ENCODE measurements at regions not wholly inside any gene's neighbourhood (a gene's known extent, or its start where the extent isn't known, plus 50 kb on each side); places are given as distances from the start of the nearest gene placed in this dataset.

- Histone ChIP-seq H3K36me3 (ENCODE audit: control insufficient read depth in 1 of 2, insufficient read depth in 2 of 2, low read length in 2 of 2) (no peaks in the 10 kb centered on the region), H3K4me3 (replicated peaks in 1 of 2; ENCODE audit: low read depth in 1 of 2, low read length in 2 of 2) (no peak overlapping the region), H3K27me3 (ENCODE audit: insufficient read depth, low read length) (no peaks in the 10 kb centered on the region), H3K4me1 (ENCODE audit: control insufficient read depth in 1 of 2, insufficient read depth in 2 of 2, low read length in 2 of 2) (no peaks in the 10 kb centered on the region), H3K9me3 (ENCODE audit: control insufficient read depth in 1 of 2, insufficient read depth in 1 of 2, low read depth in 1 of 2, low read length in 2 of 2) (peaks cover 11 to 22% of the 10 kb centered on the region in 2 experiments; a peak in 2 of 4 replicates), H4K20me1 (ENCODE audit: insufficient read depth) (no peaks in the 10 kb centered on the region), H2AFZ (ENCODE audit: low read depth, low read length, poor library complexity, severe bottlenecking) (no peak overlapping the region), H3K9me2 (ENCODE audit: insufficient read depth) (no peaks in the 10 kb centered on the region), H3K79me2 (ENCODE audit: insufficient read depth, low read length) (no peaks in the 10 kb centered on the region), H3K4me2 (ENCODE audit: low read length) (no peak overlapping the region), H3K9ac (ENCODE audit: low read length) (no peak overlapping the region), H3K27ac (ENCODE audit: low read depth, low read length) (no peak overlapping the region)
- intact Hi-C loops (cut with micrococcal nuclease), result no loop called here
- no peak for TF ChIP-seq ZBTB33 (IDR thresholded peaks at IDR 0.05; ENCODE audit: extremely low read depth, insufficient replicate concordance, low read length)
- TF ChIP-seq RAD21 (IDR thresholded peaks at IDR 0.05; ENCODE audit: low read depth), result no peak
- TF ChIP-seq, protein P1, sequence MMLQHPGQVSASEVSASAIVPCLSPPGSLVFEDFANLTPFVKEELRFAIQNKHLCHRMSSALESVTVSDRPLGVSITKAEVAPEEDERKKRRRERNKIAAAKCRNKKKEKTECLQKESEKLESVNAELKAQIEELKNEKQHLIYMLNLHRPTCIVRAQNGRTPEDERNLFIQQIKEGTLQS (IDR thresholded peaks at IDR 0.05), result no peak
- no peak for TF ChIP-seq POLR2AphosphoS5 (IDR thresholded peaks at IDR 0.05; ENCODE audit: low read depth, low read length)
- TF ChIP-seq, protein P2, sequence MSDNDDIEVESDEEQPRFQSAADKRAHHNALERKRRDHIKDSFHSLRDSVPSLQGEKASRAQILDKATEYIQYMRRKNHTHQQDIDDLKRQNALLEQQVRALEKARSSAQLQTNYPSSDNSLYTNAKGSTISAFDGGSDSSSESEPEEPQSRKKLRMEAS (IDR thresholded peaks at IDR 0.05), result no peak
- TF ChIP-seq TCF7L2 (IDR thresholded peaks at IDR 0.05; ENCODE audit: borderline replicate concordance, extremely low read depth, insufficient read depth, insufficient read length), result no peak
- TF ChIP-seq, protein P3, sequence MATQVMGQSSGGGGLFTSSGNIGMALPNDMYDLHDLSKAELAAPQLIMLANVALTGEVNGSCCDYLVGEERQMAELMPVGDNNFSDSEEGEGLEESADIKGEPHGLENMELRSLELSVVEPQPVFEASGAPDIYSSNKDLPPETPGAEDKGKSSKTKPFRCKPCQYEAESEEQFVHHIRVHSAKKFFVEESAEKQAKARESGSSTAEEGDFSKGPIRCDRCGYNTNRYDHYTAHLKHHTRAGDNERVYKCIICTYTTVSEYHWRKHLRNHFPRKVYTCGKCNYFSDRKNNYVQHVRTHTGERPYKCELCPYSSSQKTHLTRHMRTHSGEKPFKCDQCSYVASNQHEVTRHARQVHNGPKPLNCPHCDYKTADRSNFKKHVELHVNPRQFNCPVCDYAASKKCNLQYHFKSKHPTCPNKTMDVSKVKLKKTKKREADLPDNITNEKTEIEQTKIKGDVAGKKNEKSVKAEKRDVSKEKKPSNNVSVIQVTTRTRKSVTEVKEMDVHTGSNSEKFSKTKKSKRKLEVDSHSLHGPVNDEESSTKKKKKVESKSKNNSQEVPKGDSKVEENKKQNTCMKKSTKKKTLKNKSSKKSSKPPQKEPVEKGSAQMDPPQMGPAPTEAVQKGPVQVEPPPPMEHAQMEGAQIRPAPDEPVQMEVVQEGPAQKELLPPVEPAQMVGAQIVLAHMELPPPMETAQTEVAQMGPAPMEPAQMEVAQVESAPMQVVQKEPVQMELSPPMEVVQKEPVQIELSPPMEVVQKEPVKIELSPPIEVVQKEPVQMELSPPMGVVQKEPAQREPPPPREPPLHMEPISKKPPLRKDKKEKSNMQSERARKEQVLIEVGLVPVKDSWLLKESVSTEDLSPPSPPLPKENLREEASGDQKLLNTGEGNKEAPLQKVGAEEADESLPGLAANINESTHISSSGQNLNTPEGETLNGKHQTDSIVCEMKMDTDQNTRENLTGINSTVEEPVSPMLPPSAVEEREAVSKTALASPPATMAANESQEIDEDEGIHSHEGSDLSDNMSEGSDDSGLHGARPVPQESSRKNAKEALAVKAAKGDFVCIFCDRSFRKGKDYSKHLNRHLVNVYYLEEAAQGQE (IDR thresholded peaks at IDR 0.05; ENCODE audit: low read depth), result no peak
- no peak for TF ChIP-seq SRF (IDR thresholded peaks at IDR 0.05; ENCODE audit: low read depth)
- no peak for TF ChIP-seq ZFX (IDR thresholded peaks at IDR 0.05)
- DNase-seq (ENCODE audit: low read depth, low spot score) (no peak), ATAC-seq (no peak)
- CTCF ChIA-PET, result no interaction called here
- POLR2A ChIA-PET, result no interaction called here
- RAD21 ChIA-PET (ENCODE audit: low non-redundant PET in 1 of 2, low total read pairs in 2 of 2, uncharacterized antibody in 2 of 2, unreplicated experiment in 2 of 2), result no interaction called here
- no TSS peak for BruUV-seq (replicated peaks)
Observed at GRCh38 chr21:22136740-22137139, 1138.5 kb downstream of the NCAM2 start.

Data from HCT116 (cell line).